ENCODE measurements at regions not wholly inside any gene's neighbourhood (a gene's known extent, or its start where the extent isn't known, plus 50 kb on each side); places are given as distances from the start of the nearest gene placed in this dataset.

GRCh38 chr13:83940742-83941141 lies 58.5 kb upstream of the SLITRK1 start:
- TF ChIP-seq, protein P1, sequence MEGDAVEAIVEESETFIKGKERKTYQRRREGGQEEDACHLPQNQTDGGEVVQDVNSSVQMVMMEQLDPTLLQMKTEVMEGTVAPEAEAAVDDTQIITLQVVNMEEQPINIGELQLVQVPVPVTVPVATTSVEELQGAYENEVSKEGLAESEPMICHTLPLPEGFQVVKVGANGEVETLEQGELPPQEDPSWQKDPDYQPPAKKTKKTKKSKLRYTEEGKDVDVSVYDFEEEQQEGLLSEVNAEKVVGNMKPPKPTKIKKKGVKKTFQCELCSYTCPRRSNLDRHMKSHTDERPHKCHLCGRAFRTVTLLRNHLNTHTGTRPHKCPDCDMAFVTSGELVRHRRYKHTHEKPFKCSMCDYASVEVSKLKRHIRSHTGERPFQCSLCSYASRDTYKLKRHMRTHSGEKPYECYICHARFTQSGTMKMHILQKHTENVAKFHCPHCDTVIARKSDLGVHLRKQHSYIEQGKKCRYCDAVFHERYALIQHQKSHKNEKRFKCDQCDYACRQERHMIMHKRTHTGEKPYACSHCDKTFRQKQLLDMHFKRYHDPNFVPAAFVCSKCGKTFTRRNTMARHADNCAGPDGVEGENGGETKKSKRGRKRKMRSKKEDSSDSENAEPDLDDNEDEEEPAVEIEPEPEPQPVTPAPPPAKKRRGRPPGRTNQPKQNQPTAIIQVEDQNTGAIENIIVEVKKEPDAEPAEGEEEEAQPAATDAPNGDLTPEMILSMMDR (IDR thresholded peaks at IDR 0.05 in 8 of 11, conservative IDR thresholded peaks at IDR 0.05 in 3 of 11) = no peak
- TF ChIP-seq POLR2A (IDR thresholded peaks at IDR 0.05) = no peak
- TF ChIP-seq POLR2AphosphoS5 (IDR thresholded peaks at IDR 0.05) = no peak
